Activated T-cell treated with anti-CD3 and anti-CD28 coated beads, Interleukin-2, amount 50 U/mL, for 48 hours (primary cell): ENCODE measurements at regions not wholly inside any gene's neighbourhood (a gene's known extent, or its start where the extent isn't known, plus 50 kb on each side); places are given as distances from the start of the nearest gene placed in this dataset.
"Not testable (repeated sequence)": the region's sequence is repeated elsewhere in the genome, so short reads cannot be mapped to it uniquely, and the experiment has no call there.

Experiments
- DNase-seq, 2 experiments: peaks; one replicate each; pipeline ENCODE4 v3.0.0-alpha.2; 2020

- DNase-seq, result no peak
Observed at GRCh38 chr12:88733008-88733407, 152.7 kb upstream of the KITLG start.

- DNase-seq, result no peak
Observed at GRCh38 chr12:88729196-88729595, 148.9 kb upstream of the KITLG start.

GRCh38 chr12:88726806-88727720 lies 146.8 kb upstream of the KITLG start:
- no peak for DNase-seq

- no peak for DNase-seq
Observed at GRCh38 chr12:88725592-88726143, 145.4 kb upstream of the KITLG start.

- DNase-seq, result no peak
Observed at GRCh38 chr12:88723219-88723618, 142.9 kb upstream of the KITLG start.

- no peak for DNase-seq
Observed at GRCh38 chr12:88720785-88721650, 140.7 kb upstream of the KITLG start.

GRCh38 chr12:88720231-88720630 lies 140.0 kb upstream of the KITLG start:
- DNase-seq, result no peak

- no peak for DNase-seq
Observed at GRCh38 chr12:88717188-88717587, 136.9 kb upstream of the KITLG start.

GRCh38 chr12:88716240-88716639 lies 136.0 kb upstream of the KITLG start:
- no peak for DNase-seq

GRCh38 chr12:88715673-88716072 lies 135.4 kb upstream of the KITLG start:
- no peak for DNase-seq

GRCh38 chr12:88714263-88714882 lies 134.1 kb upstream of the KITLG start:
- DNase-seq, result not testable (repeated sequence)

- no peak for DNase-seq
Observed at GRCh38 chr12:88707800-88708199, 127.5 kb upstream of the KITLG start.

GRCh38 chr12:88706286-88706685 lies 126.0 kb upstream of the KITLG start:
- no peak for DNase-seq

GRCh38 chr12:88703790-88704189 lies 123.5 kb upstream of the KITLG start:
- DNase-seq, result no peak

GRCh38 chr12:88698471-88698870 lies 118.2 kb upstream of the KITLG start:
- DNase-seq, result no peak

GRCh38 chr12:88693837-88694445 lies 113.7 kb upstream of the KITLG start:
- no peak for DNase-seq

GRCh38 chr12:88691811-88692210 lies 111.5 kb upstream of the KITLG start:
- DNase-seq, result no peak

GRCh38 chr12:88684610-88685009 lies 104.3 kb upstream of the KITLG start:
- no peak for DNase-seq

- no peak for DNase-seq
Observed at GRCh38 chr12:88684170-88684569, 103.9 kb upstream of the KITLG start.

- DNase-seq, result no peak
Observed at GRCh38 chr12:88683628-88684027, 103.4 kb upstream of the KITLG start.

GRCh38 chr12:88681271-88681670 lies 101.0 kb upstream of the KITLG start:
- no peak for DNase-seq

- no peak for DNase-seq
Observed at GRCh38 chr12:88677464-88677863, 97.2 kb upstream of the KITLG start.

- DNase-seq, result not testable (repeated sequence)
Observed at GRCh38 chr12:88667615-88668014, 87.3 kb upstream of the KITLG start.
